Liver (tissue), 3 donors: ENCODE measurements at regions not wholly inside any gene's neighbourhood (a gene's known extent, or its start where the extent isn't known, plus 50 kb on each side); places are given as distances from the start of the nearest gene placed in this dataset.

ENCODE experiments used
- EGR1 ChIP-seq, 2 donors: IDR thresholded peaks; 2 replicates each; pipeline ENCODE4 v1.6.1; 2016 to 2018; ENCODE audit warnings: antibody characterized with exemption in 2 of 2, low read depth in 2 of 2
- FOXA1 ChIP-seq: IDR thresholded peaks from 2 replicates; pipeline ENCODE4 v1.6.1; 2016; ENCODE audit warnings: antibody characterized with exemption
- FOXA2 ChIP-seq: IDR thresholded peaks from 2 replicates; pipeline ENCODE4 v1.6.1; 2016; ENCODE audit warnings: antibody characterized with exemption
- GABPA ChIP-seq, 2 donors: IDR thresholded peaks in 1 of 2; conservative IDR thresholded peaks in 1 of 2; 2 replicates each; pipeline ENCODE4 v1.6.1; 2016; ENCODE audit warnings: antibody characterized with exemption in 2 of 2, mild to moderate bottlenecking in 1 of 2, moderate library complexity in 1 of 2
- NR2F2 ChIP-seq: IDR thresholded peaks from 2 replicates; pipeline ENCODE4 v1.6.1; 2016; ENCODE audit warnings: antibody characterized with exemption
- RAD21 ChIP-seq, 2 donors: IDR thresholded peaks; 2 replicates each; pipeline ENCODE4 v1.6.1; 2016; ENCODE audit warnings: antibody characterized with exemption in 2 of 2, mild to moderate bottlenecking in 2 of 2
- SP1 ChIP-seq: IDR thresholded peaks from 2 replicates; pipeline ENCODE4 v1.6.1; 2018; ENCODE audit warnings: antibody characterized with exemption, mild to moderate bottlenecking
- TAF1 ChIP-seq: conservative IDR thresholded peaks from 2 replicates; pipeline ENCODE4 v1.6.1; 2016; ENCODE audit warnings: antibody characterized with exemption, mild to moderate bottlenecking
- YY1 ChIP-seq: IDR thresholded peaks from 2 replicates; pipeline ENCODE4 v1.6.1; 2016; ENCODE audit warnings: antibody characterized with exemption, mild to moderate bottlenecking
- TF ChIP-seq, protein P1 (sequence below): fragments of 150-350 bp; IDR thresholded peaks from 2 replicates; pipeline ENCODE4 v1.5.1; 2017; ENCODE audit warnings: improper control_type of control experiment, low read depth, low read length; ENCODE audit not compliant: missing input control
- TF ChIP-seq, protein P2 (sequence below): IDR thresholded peaks from 2 replicates; pipeline ENCODE4 v1.6.1; 2016; ENCODE audit warnings: antibody characterized with exemption, mild to moderate bottlenecking
- TF ChIP-seq, protein P3 (sequence below): IDR thresholded peaks from 2 replicates; pipeline ENCODE4 v1.6.1; 2016; ENCODE audit warnings: antibody characterized with exemption
- TF ChIP-seq, protein P4 (sequence below): IDR thresholded peaks from 2 replicates; pipeline ENCODE4 v1.6.1; 2016; ENCODE audit warnings: antibody characterized with exemption
- donor health status: healthy.
- donor health status: healthy.

GRCh38 chr10:124175701-124176348 lies 82.4 kb upstream of the CHST15 start:
- TF ChIP-seq, protein P1, sequence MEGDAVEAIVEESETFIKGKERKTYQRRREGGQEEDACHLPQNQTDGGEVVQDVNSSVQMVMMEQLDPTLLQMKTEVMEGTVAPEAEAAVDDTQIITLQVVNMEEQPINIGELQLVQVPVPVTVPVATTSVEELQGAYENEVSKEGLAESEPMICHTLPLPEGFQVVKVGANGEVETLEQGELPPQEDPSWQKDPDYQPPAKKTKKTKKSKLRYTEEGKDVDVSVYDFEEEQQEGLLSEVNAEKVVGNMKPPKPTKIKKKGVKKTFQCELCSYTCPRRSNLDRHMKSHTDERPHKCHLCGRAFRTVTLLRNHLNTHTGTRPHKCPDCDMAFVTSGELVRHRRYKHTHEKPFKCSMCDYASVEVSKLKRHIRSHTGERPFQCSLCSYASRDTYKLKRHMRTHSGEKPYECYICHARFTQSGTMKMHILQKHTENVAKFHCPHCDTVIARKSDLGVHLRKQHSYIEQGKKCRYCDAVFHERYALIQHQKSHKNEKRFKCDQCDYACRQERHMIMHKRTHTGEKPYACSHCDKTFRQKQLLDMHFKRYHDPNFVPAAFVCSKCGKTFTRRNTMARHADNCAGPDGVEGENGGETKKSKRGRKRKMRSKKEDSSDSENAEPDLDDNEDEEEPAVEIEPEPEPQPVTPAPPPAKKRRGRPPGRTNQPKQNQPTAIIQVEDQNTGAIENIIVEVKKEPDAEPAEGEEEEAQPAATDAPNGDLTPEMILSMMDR: no peak
- TF ChIP-seq GABPA (IDR thresholded peaks at IDR 0.05 in 1 of 2, conservative IDR thresholded peaks at IDR 0.05 in 1 of 2) (no peak), FOXA2 (no peak), RAD21 (IDR thresholded peaks at IDR 0.05) (no peak), TAF1 (no peak), FOXA1 (no peak), YY1 (no peak), EGR1 (IDR thresholded peaks at IDR 0.05; ENCODE audit: low read depth in 2 of 2) (no peak), SP1 (no peak), NR2F2 (no peak)
- TF ChIP-seq, protein P2, sequence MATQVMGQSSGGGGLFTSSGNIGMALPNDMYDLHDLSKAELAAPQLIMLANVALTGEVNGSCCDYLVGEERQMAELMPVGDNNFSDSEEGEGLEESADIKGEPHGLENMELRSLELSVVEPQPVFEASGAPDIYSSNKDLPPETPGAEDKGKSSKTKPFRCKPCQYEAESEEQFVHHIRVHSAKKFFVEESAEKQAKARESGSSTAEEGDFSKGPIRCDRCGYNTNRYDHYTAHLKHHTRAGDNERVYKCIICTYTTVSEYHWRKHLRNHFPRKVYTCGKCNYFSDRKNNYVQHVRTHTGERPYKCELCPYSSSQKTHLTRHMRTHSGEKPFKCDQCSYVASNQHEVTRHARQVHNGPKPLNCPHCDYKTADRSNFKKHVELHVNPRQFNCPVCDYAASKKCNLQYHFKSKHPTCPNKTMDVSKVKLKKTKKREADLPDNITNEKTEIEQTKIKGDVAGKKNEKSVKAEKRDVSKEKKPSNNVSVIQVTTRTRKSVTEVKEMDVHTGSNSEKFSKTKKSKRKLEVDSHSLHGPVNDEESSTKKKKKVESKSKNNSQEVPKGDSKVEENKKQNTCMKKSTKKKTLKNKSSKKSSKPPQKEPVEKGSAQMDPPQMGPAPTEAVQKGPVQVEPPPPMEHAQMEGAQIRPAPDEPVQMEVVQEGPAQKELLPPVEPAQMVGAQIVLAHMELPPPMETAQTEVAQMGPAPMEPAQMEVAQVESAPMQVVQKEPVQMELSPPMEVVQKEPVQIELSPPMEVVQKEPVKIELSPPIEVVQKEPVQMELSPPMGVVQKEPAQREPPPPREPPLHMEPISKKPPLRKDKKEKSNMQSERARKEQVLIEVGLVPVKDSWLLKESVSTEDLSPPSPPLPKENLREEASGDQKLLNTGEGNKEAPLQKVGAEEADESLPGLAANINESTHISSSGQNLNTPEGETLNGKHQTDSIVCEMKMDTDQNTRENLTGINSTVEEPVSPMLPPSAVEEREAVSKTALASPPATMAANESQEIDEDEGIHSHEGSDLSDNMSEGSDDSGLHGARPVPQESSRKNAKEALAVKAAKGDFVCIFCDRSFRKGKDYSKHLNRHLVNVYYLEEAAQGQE: no peak
- TF ChIP-seq, protein P3, sequence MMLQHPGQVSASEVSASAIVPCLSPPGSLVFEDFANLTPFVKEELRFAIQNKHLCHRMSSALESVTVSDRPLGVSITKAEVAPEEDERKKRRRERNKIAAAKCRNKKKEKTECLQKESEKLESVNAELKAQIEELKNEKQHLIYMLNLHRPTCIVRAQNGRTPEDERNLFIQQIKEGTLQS: no peak
- TF ChIP-seq, protein P4, sequence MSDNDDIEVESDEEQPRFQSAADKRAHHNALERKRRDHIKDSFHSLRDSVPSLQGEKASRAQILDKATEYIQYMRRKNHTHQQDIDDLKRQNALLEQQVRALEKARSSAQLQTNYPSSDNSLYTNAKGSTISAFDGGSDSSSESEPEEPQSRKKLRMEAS: no peak
